GM19395 (cell line): ENCODE measurements at regions not wholly inside any gene's neighbourhood (a gene's known extent, or its start where the extent isn't known, plus 50 kb on each side); places are given as distances from the start of the nearest gene placed in this dataset.

Source experiments
- ATAC-seq: cut with Tn5 transposase; IDR thresholded peaks from one replicate; pipeline ENCODE4 v1.9.1; 2021; ENCODE audit warnings: mild to moderate bottlenecking, moderate library complexity; ENCODE audit not compliant: unreplicated experiment

DNA sequence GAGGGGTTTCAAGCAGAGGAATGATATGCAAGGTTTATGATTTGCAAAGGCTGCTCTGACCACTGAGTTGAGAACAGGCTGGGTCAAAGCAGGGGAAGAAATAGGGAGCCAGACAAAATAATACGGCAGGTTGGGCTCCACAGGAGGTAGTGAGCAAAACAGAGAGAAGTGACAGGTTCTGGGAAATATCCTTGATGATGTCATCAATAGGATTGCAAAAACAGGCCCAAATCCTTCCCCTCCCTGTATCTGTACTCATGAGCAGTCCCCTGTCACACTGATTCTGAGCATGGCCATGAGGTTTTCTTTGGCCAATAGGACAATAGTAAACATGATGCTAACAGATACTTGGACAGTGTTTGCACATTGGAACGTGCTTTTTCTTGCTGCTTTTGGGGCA, 471.8 kb upstream of the BRINP1 start:
- no peak for ATAC-seq

DNA sequence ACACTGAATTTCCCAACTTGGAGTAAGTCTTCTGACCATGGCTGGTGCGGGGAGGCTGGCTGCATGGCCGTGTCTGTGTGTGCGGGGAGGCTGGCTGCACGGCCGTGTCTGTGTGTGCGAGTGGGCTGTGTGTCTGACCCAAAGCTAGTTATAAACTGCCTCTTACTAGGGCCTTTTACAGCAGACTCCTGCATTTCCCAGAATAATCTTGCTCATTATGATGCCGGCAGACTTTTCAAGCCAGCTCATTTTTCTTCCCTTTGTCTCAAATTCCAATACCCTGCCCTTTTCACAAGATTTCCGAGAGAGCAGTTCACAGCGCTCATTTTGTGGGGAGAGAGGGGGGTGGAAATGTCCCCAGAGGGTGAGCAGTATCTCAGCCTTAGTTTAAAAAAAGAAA, 470.7 kb upstream of the BRINP1 start:
- no peak for ATAC-seq

DNA sequence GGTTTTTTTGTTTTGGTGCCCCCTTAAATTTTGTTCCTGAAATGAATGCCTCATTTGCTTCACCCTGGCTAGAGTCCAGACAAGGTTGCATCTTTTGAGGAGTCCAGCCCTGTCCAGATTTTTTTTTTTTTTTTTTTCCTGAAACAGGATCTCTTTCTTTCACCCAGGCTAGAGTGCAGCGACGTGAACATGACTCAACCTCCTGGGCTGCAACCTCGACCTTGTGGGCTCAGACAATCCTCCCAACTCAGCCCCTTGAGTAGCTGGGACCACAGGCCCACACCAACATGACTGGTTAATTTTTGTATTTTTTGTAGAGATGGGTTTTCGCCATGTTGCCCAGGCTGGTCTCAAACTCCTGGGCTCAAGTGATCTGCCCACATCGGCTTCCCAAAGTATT, 469.0 kb upstream of the BRINP1 start:
- ATAC-seq: no peak

DNA sequence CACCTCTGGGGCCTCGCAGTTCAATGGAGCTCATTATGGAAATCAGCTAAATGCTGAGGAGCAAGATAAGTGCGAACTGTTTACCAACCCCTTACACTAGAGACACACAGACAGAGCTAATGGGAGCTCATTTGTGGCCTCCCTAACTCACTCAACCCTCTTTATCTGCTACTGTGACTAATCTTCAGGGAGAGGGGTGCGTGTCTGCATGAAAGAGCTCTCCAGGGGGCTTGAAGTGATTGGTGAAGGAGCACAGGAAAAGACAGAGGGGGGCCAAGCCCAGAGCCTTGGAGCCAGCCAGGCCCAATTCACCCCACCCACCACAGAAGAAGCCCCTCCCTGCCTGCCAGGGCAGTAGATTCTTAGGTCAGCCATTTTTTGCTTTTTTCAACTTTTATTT, 466.8 kb upstream of the BRINP1 start:
- ATAC-seq: no peak

DNA sequence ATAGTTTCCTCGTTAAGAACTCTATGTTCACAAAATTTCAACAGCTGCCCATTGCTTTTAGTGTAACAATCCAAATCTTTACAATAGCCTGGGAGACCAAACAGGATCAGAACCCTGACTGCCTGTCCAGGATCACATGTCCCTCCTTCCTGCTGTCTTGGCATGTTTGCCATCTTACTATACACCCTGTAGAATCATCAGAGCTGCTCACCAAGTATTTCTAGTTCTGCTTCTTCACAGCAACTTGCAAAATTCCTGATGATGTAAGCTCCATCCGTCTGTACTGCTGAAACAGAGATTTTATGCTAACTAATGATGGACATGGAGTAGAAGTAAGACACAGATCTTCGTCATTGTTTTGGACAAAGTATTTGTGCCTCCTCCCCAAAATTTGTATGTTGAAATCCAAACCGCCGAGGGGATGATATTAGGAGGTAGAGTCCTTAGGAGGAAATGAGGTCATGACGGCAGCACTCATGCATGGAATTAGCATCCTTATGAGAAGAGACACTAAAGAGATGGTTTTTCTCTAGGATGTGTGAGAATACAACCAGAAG, 464.9 kb upstream of the BRINP1 start:
- no peak for ATAC-seq

DNA sequence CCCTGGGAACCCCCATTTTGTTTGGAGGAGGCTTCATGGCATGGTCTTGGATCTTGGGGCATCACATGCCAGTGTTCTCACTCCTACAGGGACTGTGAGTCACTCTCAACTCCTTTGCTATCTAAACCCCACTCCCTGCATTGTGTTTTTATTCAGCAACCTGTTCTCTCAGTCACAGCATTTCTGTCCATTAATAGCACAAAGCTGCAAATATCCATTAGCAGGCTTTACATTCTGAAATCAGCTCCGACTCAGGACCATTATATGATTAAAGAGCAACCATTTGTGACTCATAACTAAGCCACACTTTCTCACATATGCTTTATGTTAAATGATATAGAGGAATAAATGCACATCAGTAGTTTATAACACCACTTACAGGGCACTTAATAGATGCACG, 462.1 kb upstream of the BRINP1 start:
- no peak for ATAC-seq

DNA sequence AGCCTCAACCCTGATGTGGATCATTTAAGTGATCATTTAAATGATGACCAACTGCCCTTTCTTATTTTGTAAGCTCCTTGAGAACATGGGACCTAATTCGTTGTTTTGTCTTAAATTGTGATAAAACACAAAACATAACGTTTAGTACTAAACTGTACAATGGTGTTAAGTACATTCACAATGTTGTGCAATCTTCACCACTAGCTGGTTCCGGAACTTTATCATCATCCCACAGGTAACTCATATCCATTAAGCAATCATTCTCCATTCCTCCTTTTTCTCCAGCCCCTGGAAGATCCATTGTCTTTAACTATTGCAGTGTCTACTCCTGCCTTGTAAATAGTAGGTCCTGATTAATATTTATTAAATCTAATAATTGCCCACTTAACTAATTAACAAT, 460.5 kb upstream of the BRINP1 start:
- ATAC-seq: no peak

DNA sequence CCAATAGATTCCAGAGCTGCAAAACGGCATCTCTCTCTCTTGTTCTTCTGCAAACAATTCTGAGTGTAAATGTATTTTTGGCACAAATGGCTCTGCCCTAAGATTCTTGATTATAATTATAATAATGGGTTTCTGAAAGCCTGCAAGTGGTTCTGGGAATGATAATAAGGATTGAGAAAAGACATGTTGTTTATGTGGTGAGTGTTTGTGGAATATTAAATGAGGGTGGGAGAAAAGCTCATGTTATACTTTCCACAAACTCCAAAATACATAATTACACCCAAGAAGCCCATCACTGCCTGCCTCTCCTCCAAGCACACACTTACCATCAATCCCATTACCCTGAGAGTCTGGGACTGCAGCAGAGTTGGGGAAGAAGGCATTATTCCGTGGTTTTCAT, 460.0 kb upstream of the BRINP1 start:
- ATAC-seq: no peak

DNA sequence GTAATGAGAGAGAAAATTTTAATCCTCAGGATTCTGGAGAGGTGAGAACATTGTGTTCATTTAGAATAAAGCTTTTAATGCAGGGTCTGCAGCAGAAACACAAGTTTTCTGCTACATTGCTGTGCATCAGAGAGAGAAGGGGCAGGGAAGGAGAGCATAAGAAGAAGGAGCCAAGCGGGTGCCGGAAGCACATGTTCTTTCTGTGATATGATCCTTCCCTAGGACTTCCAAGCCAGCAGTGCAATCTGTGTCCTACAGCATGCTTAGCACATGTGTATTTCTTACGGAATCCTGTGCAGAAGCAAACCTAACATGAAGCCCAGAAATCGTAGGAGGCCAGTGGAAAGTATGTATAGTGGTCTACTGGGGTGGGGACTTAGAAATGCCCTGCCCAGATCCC, 458.3 kb upstream of the BRINP1 start:
- no peak for ATAC-seq

DNA sequence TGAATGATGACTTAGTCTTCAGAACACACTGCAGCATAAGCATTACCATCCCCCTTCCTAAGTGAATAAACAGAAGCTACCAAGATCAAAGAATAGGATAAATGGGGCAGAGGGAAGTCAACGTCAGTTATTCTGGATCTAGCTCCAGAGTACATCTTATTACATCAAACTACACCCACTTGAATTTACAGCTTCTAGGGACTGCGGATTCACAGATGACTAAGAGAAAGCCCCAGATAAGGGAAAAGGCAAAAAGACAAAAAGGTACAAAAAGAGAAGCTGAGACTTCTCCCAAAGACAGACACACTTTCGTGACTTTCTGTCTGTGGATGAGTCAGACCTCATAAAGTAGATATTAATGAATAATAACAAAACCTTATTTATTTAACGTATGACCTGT, 457.9 kb upstream of the BRINP1 start:
- ATAC-seq: no peak

DNA sequence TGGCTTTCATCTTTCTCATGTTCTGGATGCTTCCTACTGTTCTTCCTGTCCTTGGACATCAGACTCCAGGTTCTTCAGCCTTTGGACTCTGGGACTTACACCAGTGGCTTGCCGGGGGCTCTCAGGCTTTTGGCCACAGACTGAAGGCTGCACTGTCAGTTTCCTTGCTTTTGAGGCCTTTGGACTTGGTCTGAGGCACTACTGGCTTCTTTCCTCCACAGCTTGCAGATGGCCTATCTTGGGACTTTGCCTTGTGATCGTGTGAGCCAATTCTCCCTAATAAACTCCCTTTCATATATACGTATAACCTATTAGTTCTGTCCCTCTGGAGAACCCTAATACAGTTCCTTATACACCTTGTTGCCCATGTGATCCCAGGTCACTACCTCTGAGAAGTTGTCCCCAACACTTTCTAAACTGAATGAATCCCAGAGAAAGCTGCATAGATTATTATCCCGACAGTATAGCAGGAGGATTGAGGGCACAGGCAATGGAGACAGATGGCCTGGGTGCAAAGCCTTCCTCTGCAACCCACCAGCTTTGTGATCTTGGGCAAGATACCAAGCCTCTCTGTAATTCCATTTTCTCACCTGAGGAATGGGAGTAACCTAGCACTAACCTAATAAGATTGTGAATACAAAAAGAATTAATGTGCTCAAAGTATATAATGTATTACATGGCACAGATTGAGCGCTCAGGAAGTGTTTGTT, 449.6 kb upstream of the BRINP1 start:
- no peak for ATAC-seq

DNA sequence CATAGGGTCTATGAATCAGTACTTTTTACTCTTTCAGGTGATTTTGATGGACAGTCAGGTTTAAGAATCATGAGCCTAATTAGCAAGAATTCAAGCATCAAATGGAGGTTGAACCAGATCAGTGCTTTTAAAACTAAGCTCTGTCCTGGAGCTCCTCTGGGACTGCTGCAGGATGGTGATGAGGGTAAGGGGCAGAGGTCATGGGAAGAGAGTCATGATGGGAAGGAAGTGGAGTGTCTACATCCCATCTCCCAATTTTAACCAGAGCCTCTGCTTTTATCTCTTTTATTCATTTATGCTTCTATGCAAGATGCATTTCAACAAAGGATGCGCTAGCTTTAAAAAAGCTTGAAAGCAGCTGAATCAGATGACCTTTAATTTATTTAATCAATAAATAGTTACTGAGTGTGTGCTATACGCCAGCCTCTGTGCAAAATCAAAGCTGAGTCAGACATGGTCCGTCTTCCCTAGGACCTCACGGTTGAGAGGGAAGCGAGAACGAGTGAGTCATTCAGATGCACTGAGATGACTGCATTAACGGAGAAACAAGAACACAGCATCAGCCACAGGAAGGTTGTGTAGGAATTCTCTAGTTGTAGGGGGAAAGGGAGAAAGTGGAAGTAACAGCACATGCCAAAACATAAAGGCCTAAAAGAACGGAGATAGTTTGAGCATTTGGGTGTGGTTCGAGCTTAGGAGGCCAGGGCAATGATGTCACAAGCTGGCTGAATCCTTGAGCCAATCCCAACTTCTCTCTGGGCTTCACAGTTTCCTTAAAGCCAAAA, 441.6 kb upstream of the BRINP1 start:
- no peak for ATAC-seq

DNA sequence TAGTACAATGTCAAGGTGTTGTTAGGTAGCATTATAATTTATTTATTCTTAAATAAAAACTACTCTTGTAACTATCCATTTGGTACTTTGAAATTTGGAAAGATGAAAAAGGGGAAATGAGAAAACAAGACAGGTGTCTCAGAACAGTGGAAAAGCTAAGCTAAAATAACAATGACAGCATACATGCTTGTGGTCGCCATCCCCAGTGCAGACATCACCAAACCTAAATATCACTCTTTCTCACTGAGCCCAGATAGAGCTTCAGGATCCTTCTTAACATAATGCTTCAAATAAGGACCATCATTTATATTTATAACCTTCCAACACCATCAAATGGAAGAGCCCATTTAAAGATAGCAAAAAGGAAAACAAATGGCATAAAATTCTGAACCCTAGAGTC, 434.4 kb upstream of the BRINP1 start:
- no peak for ATAC-seq

DNA sequence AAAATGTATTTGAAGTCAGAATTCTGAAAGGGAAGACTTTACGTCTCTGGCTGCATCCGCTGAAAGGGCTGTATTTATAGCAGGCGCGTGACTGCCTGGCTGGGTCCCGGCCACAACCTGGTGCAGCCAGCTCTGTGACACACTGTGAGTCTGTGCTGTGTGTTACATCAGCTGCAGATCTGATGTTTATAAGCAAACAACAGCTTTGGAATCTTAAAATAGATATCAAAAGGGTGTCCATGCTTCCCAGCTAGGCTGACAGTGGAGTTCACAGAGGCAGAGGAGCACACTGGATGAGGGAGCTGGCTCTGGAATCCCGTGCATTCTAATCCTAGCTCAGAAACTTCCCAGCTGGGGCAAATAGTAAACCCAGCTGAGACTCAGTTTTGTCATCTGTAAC, 433.4 kb upstream of the BRINP1 start:
- ATAC-seq: no peak

DNA sequence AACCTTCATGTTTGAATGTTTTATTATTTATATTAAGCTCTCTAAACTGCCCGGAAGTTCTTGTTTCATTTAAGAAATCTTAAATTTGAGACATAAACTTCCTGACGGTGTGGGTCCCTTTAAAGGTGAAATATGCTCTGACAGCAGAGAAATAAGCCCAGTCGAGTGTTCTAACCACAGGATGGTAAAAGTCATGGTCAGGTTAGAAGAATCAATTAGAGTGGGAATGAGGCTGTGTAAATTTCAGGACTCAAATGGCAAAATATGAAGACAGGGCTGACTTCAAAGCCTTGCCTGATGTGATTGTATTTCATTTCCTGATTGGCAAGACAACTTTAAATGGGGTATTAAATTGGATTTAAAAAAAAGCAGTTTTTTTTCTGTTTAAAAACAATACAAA, 432.9 kb upstream of the BRINP1 start:
- ATAC-seq: no peak

DNA sequence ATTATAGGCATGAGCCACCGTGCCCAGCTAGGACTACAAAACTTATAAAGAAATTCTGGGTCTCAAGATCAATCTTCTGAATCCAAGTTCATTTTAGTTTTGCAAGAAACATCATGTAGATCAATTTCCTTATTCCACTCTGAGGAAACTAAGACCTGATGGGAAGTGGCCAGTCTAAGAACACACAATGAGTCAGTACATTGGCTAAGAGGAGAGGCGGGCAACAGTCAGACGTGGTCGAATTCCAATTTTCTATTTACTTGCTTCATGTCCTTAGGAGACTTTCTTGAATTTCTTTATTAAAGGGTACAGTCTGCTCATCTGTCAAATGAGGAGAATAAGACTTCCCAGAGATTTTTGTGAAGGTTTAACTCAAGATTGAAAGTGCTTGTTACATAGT, 432.1 kb upstream of the BRINP1 start:
- ATAC-seq: no peak

DNA sequence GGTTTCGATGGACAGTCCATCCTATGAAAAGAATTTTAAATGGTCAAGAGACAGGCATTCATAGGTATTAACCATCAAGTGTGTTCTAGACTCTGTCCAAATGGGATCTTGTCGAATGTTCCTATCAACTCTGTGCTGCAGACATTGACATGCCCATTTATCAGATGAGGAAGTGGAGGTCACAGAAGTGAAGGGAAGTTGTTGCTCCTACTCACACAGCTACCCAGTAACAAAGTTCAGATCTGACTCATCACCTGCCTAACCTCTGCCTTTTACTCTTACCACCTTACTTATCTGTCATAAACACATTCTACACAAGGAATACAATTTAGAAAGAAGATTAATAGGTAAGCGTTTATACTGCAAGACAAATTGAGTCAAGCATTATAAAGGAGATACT, 426.2 kb upstream of the BRINP1 start:
- ATAC-seq: no peak

DNA sequence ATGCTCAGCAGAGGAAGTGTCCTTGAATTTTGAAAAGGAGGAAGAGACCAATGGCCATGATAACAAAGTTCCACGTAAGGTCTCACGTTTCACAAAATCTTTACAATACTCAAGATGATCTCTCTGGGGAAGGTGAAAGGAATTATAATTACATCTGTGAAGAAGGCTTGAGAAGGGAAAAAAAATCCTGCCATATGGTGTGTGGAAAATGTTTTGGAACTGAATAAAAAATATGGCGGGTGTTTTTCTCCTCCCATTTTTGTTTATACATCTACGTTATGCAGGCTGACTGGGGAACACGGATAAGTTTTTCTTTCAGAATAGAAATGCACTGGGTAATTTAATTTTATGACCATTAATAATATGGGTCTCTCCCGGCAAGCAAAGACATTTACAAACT, 425.6 kb upstream of the BRINP1 start:
- ATAC-seq: no peak

DNA sequence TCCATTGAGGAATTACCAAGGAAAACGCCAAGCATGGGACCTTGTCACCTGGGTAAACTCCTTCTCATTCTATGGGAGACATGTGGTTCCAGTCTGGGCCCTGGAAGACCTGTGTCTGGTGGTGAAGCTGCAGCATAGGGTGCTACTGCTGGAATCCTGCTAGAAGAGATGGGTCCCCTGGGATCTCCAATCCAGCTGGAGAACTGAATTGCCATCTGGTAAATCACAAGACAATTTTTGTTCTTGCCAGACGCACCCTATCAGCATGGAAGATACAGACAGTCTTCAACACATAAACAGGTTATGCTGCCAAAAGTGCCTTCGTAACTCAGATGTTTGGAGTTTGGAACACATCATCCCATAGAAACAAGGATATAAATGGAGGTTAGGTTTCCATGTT, 424.0 kb upstream of the BRINP1 start:
- no peak for ATAC-seq

DNA sequence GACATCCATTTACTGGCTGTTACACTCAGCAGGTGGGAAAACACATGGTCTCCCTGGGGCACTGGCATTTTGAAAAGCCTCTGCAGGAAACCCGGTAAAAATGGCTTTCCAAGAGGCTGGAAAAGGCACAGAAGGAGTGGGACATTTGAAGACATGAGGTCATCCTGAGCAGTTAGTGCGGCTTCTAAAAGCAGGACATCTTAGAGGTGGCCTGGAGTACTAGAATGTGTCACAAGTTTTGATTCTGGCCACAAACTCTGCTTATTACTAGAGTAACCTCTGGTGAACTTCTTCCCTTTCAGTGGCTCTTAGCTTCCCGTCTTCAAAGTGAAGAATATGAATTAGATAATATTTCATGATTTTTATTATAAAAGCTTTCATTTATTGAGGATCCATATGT, 423.0 kb upstream of the BRINP1 start:
- peak; percentile 88 for ATAC-seq

DNA sequence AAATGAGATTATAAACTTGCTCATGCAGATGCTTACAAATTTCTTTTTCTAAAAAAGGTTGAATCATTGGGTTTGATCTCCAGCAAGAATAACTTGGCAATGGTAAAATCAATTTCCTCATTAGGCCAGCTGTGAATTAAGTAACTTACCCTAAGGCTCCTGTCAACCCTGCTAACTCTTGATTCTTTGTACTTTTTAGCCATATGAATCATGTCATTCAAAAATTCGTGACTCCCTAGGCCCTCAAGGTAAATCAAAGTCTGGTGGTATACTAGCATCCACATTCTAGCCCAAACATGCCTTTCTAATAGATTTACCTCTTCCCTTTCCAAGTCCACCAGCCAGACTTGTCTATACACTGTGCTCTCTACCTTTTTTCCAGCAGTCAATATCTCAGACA, 420.8 kb upstream of the BRINP1 start:
- no peak for ATAC-seq

DNA sequence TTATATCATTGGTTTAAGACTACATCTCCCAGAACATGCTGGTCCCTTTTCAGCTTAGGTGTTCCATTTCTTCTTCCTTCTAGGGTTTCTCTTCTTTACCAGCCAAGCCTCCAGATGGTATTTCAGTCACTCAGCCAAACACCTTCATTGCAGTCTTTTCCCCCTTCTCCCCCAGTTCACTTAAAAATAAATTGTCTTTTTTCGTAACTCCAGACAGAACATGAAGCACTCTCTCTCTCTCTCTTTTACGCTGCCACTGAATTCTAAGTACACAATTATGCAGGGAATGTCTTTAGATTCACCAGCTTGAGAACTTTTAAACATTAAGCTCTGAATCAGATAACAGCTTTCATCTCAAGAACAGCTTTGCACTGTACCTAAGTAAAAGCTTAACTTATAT, 419.7 kb upstream of the BRINP1 start:
- no peak for ATAC-seq
